HepG2 (cell line): ENCODE measurements at regions not wholly inside any gene's neighbourhood (a gene's known extent, or its start where the extent isn't known, plus 50 kb on each side); places are given as distances from the start of the nearest gene placed in this dataset.

Experiments
- ATAC-seq: fragments of 200-7000 bp; cut with Tn5 transposase; 3 replicates; pipeline ENCODE4 v1.9.1; 2020; ENCODE audit warnings: mild to moderate bottlenecking, moderate library complexity
- BruUV-seq: library from RNA; stranded (reverse); fragments of 400-500 nt; replicated peaks from 2 replicates; lab custom pipeline; 2021; lab: Mats Ljungman, UMichigan
- CTCF ChIA-PET: fragments of 300-600 bp; formaldehyde crosslinking; extraction: SDS; loops from one replicate; lab custom pipeline; 2021; ENCODE audit warnings: low total read pairs, inconsistent platforms, low intra/inter-chr PET ratio; lab: Yijun Ruan, JAX
- POLR2A ChIA-PET: fragments of 350-600 bp; sonication (Branson Sonifier 250); formaldehyde crosslinking; loops from one replicate; lab custom pipeline; 2020; ENCODE audit warnings: antibody characterized with exemption, inconsistent platforms; lab: Yijun Ruan, JAX
- DNase-seq: peaks from one replicate; pipeline ENCODE4 v3.0.0-alpha.2; 2015; ENCODE audit warnings: low spot score
- FAIRE-seq: peaks from 3 replicates; lab custom pipeline; 2011; peaks lifted over from hg19 to GRCh38; lab: Jason Lieb, UNC
- H2AFZ ChIP-seq: one replicate; pipeline ENCODE4 v1.6.1; 2011; ENCODE audit warnings: low read length, inconsistent platforms
- H3K27ac ChIP-seq: fragments of 300-600 bp; 3 replicates; pipeline ENCODE4 v1.8.0; 2011; ENCODE audit warnings: mixed run types, mild to moderate bottlenecking, mixed read lengths, low read length, inconsistent platforms; ENCODE audit not compliant: insufficient read depth; ENCODE audit errors: extremely low read length
- H3K27me3 ChIP-seq, 2 experiments: fragments of 200-600 bp in 1 of 2; 2 replicates in 1 of 2; 3 replicates in 1 of 2; pipeline versions ENCODE4 v1.6.0 to v1.8.0; 2011; ENCODE audit warnings: low read length in 2 of 2, mild to moderate bottlenecking in 2 of 2, moderate library complexity in 2 of 2, inconsistent platforms in 1 of 2; ENCODE audit not compliant: insufficient read depth in 2 of 2, control insufficient read depth in 1 of 2
- H3K36me3 ChIP-seq, 2 experiments: fragments of 200-600 bp in 1 of 2; replicated peaks in 1 of 2; 2 replicates in 1 of 2; 3 replicates in 1 of 2; pipeline versions ENCODE4 v1.5.1 to v1.8.0; 2011; ENCODE audit warnings: low read length in 2 of 2, inconsistent platforms in 1 of 2; ENCODE audit not compliant: insufficient read depth in 2 of 2, control insufficient read depth in 1 of 2
- H3K4me1 ChIP-seq: 2 replicates; pipeline ENCODE4 v1.5.1; 2012; ENCODE audit warnings: low read length, inconsistent platforms; ENCODE audit not compliant: insufficient read depth
- H3K4me2 ChIP-seq: 2 replicates; pipeline ENCODE4 v1.6.0; 2011; ENCODE audit warnings: low read depth, low read length, inconsistent platforms
- H3K4me3 ChIP-seq, 3 experiments: fragments of 200-600 bp in 1 of 3; sonication (generic), shearing (Covaris generic) in 1 of 3; replicated peaks in 1 of 3; 2 replicates each; pipeline ENCODE4 v1.5.1; 2011 to 2016; ENCODE audit warnings: low read length in 3 of 3, inconsistent platforms in 2 of 3, low read depth in 2 of 3, mild to moderate bottlenecking in 2 of 3, control low read depth in 1 of 3, mixed read lengths in 1 of 3; ENCODE audit not compliant: insufficient read depth in 1 of 3
- H3K79me2 ChIP-seq: one replicate; pipeline ENCODE4 v1.6.1; 2011; ENCODE audit warnings: low read length, inconsistent platforms; ENCODE audit not compliant: insufficient read depth
- H3K9ac ChIP-seq: 2 replicates; pipeline ENCODE4 v1.6.0; 2011; ENCODE audit warnings: mild to moderate bottlenecking, low read depth, low read length, inconsistent platforms; ENCODE audit not compliant: insufficient read depth
- H3K9me3 ChIP-seq: 2 replicates; pipeline ENCODE4 v1.5.1; 2012; ENCODE audit warnings: mild to moderate bottlenecking, low read length
- H4K20me1 ChIP-seq: 2 replicates; pipeline ENCODE4 v1.6.0; 2011; ENCODE audit warnings: inconsistent platforms, mild to moderate bottlenecking, low read length, moderate library complexity; ENCODE audit not compliant: insufficient read depth
- DNMT3B ChIP-seq: conservative IDR thresholded peaks from 2 replicates; pipeline ENCODE4 v1.6.1; 2016; ENCODE audit warnings: missing biosample characterization, control low read depth
- NR2F6 ChIP-seq, 2 experiments: IDR thresholded peaks; 2 replicates each; pipeline ENCODE4 v1.6.1; 2016; ENCODE audit warnings: antibody characterized with exemption in 1 of 2, mild to moderate bottlenecking in 1 of 2
- POLR2AphosphoS5 ChIP-seq: IDR thresholded peaks from 2 replicates; pipeline ENCODE4 v1.6.1; 2012; ENCODE audit warnings: low read depth, low read length
- TOPORS ChIP-seq: sonication (generic); formaldehyde crosslinking; IDR thresholded peaks from 2 replicates; pipeline ENCODE4 v1.8.0; 2023; ENCODE audit warnings: mild to moderate bottlenecking, missing genetic modification reagents
- YEATS2 ChIP-seq: sonication (generic); formaldehyde crosslinking; IDR thresholded peaks from 2 replicates; pipeline ENCODE4 v1.4.0; 2020; ENCODE audit warnings: missing genetic modification reagents, borderline replicate concordance
- ZBTB40 ChIP-seq, 2 experiments: fragments of 450-650 bp in 1 of 2; sonication (generic) in 1 of 2; formaldehyde crosslinking in 1 of 2; IDR thresholded peaks; 2 replicates each; pipeline versions ENCODE4 v1.6.1 to v1.8.0; 2016 to 2022; ENCODE audit warnings: antibody characterized with exemption in 1 of 2, mild to moderate bottlenecking in 1 of 2, missing genetic modification reagents in 1 of 2
- ZNF101 ChIP-seq: sonication (generic); formaldehyde crosslinking; IDR thresholded peaks from 2 replicates; pipeline ENCODE4 v1.4.0; 2020; ENCODE audit warnings: mild to moderate bottlenecking, low read depth, missing genetic modification reagents, borderline replicate concordance
- ZNF264 ChIP-seq: sonication (generic); formaldehyde crosslinking; IDR thresholded peaks from 2 replicates; pipeline ENCODE4 v1.4.0; 2020; ENCODE audit warnings: missing genetic modification reagents
- WGBS: methylation state at CpG from one replicate; pipeline ENCODE4 v1.1.6; 2017; ENCODE audit warnings: low lambda C conversion rate; 5-methylcytosine and 5-hydroxymethylcytosine counted together
- in situ Hi-C: cut with HindIII; loops from 2 replicates; pipeline ENCODE4 v1.10.0; 2017; ENCODE audit warnings: low pct_unique_long_range_greater_than_20kb; ENCODE audit not compliant: extremely low pct_ligation_motif_present
- intact Hi-C: fragments of 100-400 bp; cut with micrococcal nuclease; formaldehyde crosslinking; loops from one replicate; pipeline ENCODE4 v1.10.0; 2022; ENCODE audit not compliant: unreplicated experiment

GRCh38 chr2:241951920-241952319, 82.4 kb downstream of the RTP5 start (continued):
- TF ChIP-seq ZBTB40 (IDR thresholded peaks at IDR 0.05) (no peak), ZBTB40 (CRISPR knock-in tag; IDR thresholded peaks at IDR 0.05) (no peak), TOPORS (CRISPR knock-in tag) (no peak)

- Histone ChIP-seq H3K9ac (no peak overlapping the region), H3K4me1 (peaks cover 11% of the 10 kb centered on the region), H3K27me3 (peaks cover 16 to 88% of the 10 kb centered on the region in 2 experiments), H4K20me1 (no peaks in the 10 kb centered on the region), H3K9me3 (no peaks in the 10 kb centered on the region), H3K27ac (no peak overlapping the region), H3K36me3 (no peaks in the 10 kb centered on the region), H2AFZ (no peak overlapping the region), H3K79me2 (no peaks in the 10 kb centered on the region), H3K4me3 (no peak overlapping the region), H3K4me2 (no peak overlapping the region)
- WGBS: 48% methylated on average over 14 of the region's 16 CpGs
- in situ Hi-C loops (no loop called here), intact Hi-C loops (no loop called here)
- no peak for ATAC-seq
- TF ChIP-seq DNMT3B (CRISPR knock-in tag): no peak
- TF ChIP-seq ZNF264 (CRISPR knock-in tag): 0 out of 2 replicates have a peak, but pooled peaks have one; percentile 21
- no peak for TF ChIP-seq POLR2AphosphoS5
- TF ChIP-seq YEATS2 (CRISPR knock-in tag): no peak
- TF ChIP-seq ZNF101 (CRISPR knock-in tag): no peak
- no peak for TF ChIP-seq NR2F6 (IDR thresholded peaks at IDR 0.05)
- no peak for TF ChIP-seq NR2F6 (CRISPR knock-in tag; IDR thresholded peaks at IDR 0.05)
- ChIA-PET CTCF (no interaction called here), POLR2A (no interaction called here)
- BruUV-seq: no TSS peak
- DNase-seq: no peak
- no peak for FAIRE-seq
Measured at GRCh38 chr2:241952816-241953215, 83.3 kb downstream of the RTP5 start.
